ENCODE measurements at regions not wholly inside any gene's neighbourhood (a gene's known extent, or its start where the extent isn't known, plus 50 kb on each side); places are given as distances from the start of the nearest gene placed in this dataset.

DNA sequence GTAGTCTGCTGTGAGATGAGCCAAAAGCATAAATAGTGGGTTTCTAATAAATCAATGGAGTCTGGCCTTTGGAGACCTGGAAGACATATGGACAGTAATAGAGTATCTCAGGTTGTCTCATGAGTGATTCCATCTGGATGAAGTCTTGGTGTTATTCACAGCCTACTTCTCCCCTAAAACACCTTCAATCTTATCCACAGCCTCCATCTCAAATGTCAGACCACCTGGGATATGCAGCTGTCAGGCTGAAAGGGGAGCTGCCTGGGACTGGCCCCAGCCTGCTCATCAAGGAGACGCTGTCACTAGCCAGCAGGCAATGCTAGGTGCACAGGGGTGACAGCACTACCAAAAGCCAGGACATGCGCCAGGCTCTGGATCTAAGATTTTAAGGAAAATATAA is 684.0 kb upstream of the ZEB2 start:
- DNase-seq (ENCODE audit: low read depth) = peak; percentile 28
- TF ChIP-seq, protein P1, sequence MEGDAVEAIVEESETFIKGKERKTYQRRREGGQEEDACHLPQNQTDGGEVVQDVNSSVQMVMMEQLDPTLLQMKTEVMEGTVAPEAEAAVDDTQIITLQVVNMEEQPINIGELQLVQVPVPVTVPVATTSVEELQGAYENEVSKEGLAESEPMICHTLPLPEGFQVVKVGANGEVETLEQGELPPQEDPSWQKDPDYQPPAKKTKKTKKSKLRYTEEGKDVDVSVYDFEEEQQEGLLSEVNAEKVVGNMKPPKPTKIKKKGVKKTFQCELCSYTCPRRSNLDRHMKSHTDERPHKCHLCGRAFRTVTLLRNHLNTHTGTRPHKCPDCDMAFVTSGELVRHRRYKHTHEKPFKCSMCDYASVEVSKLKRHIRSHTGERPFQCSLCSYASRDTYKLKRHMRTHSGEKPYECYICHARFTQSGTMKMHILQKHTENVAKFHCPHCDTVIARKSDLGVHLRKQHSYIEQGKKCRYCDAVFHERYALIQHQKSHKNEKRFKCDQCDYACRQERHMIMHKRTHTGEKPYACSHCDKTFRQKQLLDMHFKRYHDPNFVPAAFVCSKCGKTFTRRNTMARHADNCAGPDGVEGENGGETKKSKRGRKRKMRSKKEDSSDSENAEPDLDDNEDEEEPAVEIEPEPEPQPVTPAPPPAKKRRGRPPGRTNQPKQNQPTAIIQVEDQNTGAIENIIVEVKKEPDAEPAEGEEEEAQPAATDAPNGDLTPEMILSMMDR (IDR thresholded peaks at IDR 0.05; ENCODE audit: insufficient read depth, low read depth, low read length) = no peak
- no peak overlapping the region for H3K4me3 ChIP-seq (ENCODE audit: low read depth, low read length)

- no peak for DNase-seq (ENCODE audit: low read depth)
- no peak overlapping the region for H3K4me3 ChIP-seq (ENCODE audit: low read depth, low read length)
- TF ChIP-seq, protein P1 (IDR thresholded peaks at IDR 0.05; ENCODE audit: insufficient read depth, low read depth, low read length) = no peak
These were observed 680.1 kb upstream of the ZEB2 start for GRCh38 chr2:145199827-145200706.

GRCh38 chr2:145199042-145199441 is 679.1 kb upstream of the ZEB2 start:
- H3K4me3 ChIP-seq (ENCODE audit: low read depth, low read length) = no peak overlapping the region
- DNase-seq (ENCODE audit: low read depth) = no peak
- TF ChIP-seq, protein P1 (IDR thresholded peaks at IDR 0.05; ENCODE audit: insufficient read depth, low read depth, low read length) = no peak

- TF ChIP-seq, protein P1 (IDR thresholded peaks at IDR 0.05; ENCODE audit: insufficient read depth, low read depth, low read length) = no peak
- DNase-seq (ENCODE audit: low read depth) = no peak
- H3K4me3 ChIP-seq (ENCODE audit: low read depth, low read length) = no peak overlapping the region
These were observed 678.6 kb upstream of the ZEB2 start for GRCh38 chr2:145198555-145198954.

DNA sequence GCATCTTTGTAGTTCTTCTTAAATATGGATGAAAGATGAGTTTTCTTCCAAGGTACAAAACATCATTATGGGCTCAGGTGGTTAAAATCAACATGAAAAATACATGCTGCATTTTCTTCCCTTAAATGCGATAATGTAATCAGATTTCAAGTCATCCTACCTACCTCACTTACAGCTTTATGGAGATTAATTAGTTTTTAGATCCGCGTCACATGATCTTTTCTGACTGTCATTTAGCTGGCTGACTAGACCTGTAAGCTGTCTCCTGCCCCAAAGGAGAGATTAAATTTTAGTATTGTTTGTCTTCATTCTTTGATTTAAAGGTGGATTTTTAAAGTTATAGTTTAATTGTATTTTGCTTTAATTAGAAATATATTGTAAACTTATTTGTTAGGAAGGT is 678.0 kb upstream of the ZEB2 start:
- TF ChIP-seq, protein P1 (IDR thresholded peaks at IDR 0.05; ENCODE audit: insufficient read depth, low read depth, low read length) = no peak
- H3K4me3 ChIP-seq (ENCODE audit: low read depth, low read length) = no peak overlapping the region
- no peak for DNase-seq (ENCODE audit: low read depth)

GRCh38 chr2:145194673-145195072 is 674.8 kb upstream of the ZEB2 start:
- no peak overlapping the region for H3K4me3 ChIP-seq (ENCODE audit: low read depth, low read length)
- DNase-seq (ENCODE audit: low read depth) = peak; percentile 10
- TF ChIP-seq, protein P1 (IDR thresholded peaks at IDR 0.05; ENCODE audit: insufficient read depth, low read depth, low read length) = no peak
